Endodermal cell (in vitro differentiated cells): ENCODE measurements at regions not wholly inside any gene's neighbourhood (a gene's known extent, or its start where the extent isn't known, plus 50 kb on each side); places are given as distances from the start of the nearest gene placed in this dataset.

Source experiments
- DNase-seq: peaks from one replicate; pipeline ENCODE4 v3.0.0-alpha.2; 2017
- H3K27ac ChIP-seq: 2 replicates; pipeline ENCODE4 v1.5.1; 2013; ENCODE audit warnings: mild to moderate bottlenecking, low read depth, low read length, moderate library complexity
- H3K27me3 ChIP-seq: 2 replicates; pipeline ENCODE4 v1.6.1; 2013; ENCODE audit warnings: mild to moderate bottlenecking, low read length, moderate library complexity; ENCODE audit not compliant: insufficient read depth, control insufficient read depth, poor library complexity, severe bottlenecking
- H3K36me3 ChIP-seq: 2 replicates; pipeline ENCODE4 v1.7.0; 2013; ENCODE audit warnings: mild to moderate bottlenecking, low read length, moderate library complexity; ENCODE audit not compliant: control insufficient read depth, insufficient read depth
- H3K4me1 ChIP-seq: one replicate; pipeline ENCODE4 v1.7.0; 2013; ENCODE audit warnings: low read length; ENCODE audit not compliant: control insufficient read depth, insufficient read depth
- H3K4me3 ChIP-seq: 2 replicates; pipeline ENCODE4 v1.5.1; 2013; ENCODE audit warnings: mild to moderate bottlenecking, low read length, moderate library complexity
- H3K9ac ChIP-seq: 2 replicates; pipeline ENCODE4 v1.6.1; 2013; ENCODE audit warnings: mild to moderate bottlenecking, low read length, moderate library complexity; ENCODE audit not compliant: poor library complexity, severe bottlenecking; ENCODE audit errors: extremely low read depth
- H3K9me3 ChIP-seq: 2 replicates; pipeline ENCODE4 v1.6.1; 2013; ENCODE audit warnings: mild to moderate bottlenecking, low read length, moderate library complexity; ENCODE audit not compliant: control insufficient read depth
- H3K27ac Mint-ChIP-seq: 2 replicates; pipeline ENCODE4 v1.8.0; 2020; ENCODE audit warnings: mixed read lengths
- H3K27me3 Mint-ChIP-seq: 2 replicates; pipeline ENCODE4 v1.8.0; 2021; ENCODE audit warnings: mild to moderate bottlenecking, mixed read lengths; ENCODE audit not compliant: insufficient read depth
- H3K36me3 Mint-ChIP-seq: 2 replicates; pipeline ENCODE4 v1.8.0; 2020; ENCODE audit warnings: low read depth, mixed read lengths
- H3K4me1 Mint-ChIP-seq: 2 replicates; pipeline ENCODE4 v1.8.0; 2020; ENCODE audit warnings: mixed read lengths
- H3K4me3 Mint-ChIP-seq: 2 replicates; pipeline ENCODE4 v1.8.0; 2020; ENCODE audit warnings: mild to moderate bottlenecking, moderate library complexity, mixed read lengths
- H3K9me3 Mint-ChIP-seq: 2 replicates; pipeline ENCODE4 v1.8.0; 2020; ENCODE audit warnings: mild to moderate bottlenecking, mixed read lengths
- WGBS, 2 experiments: methylation state at CpG; one replicate each; pipeline versions ENCODE4 v1.1.5 to v1.1.7; 2013; ENCODE audit warnings: missing lambda C conversion rate in 2 of 2, mixed read lengths in 1 of 2; ENCODE audit not compliant: insufficient coverage in 1 of 2, insufficient read length in 1 of 2; 5-methylcytosine and 5-hydroxymethylcytosine counted together
- TF ChIP-seq, protein P1 (sequence below): fragments of 200-600 bp; sonication (generic); conservative IDR thresholded peaks from 2 replicates; pipeline ENCODE4 v1.5.0; 2021; ENCODE audit warnings: antibody characterized with exemption, mild to moderate bottlenecking

DNA sequence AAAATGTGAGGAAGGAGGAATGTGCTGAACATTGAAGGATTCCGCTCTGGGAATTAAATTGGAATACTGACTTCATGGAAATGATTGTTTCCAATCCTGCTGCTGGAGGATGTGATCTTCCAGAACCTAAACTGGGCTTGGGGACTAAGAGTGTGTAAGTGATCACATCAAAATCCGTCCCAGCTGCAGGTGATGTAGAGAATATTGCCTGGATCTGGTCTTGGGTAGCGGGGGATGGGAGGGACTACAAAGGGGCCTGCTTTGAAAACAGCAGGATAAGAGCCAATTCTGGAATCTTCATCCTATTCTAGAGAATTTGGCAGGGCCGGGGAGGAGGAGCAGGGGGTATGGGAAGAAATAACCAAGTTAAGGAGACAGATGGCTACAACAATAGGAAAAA lies 552.2 kb upstream of the FZD8 start:
- H3K27ac ChIP-seq: no peak overlapping the region
- H3K36me3 ChIP-seq: no peaks in the 10 kb centered on the region
- no peaks in the 10 kb centered on the region for H3K27me3 Mint-ChIP-seq
- no peaks in the 10 kb centered on the region for H3K4me1 ChIP-seq
- no peak overlapping the region for H3K4me3 Mint-ChIP-seq
- peaks cover 33% of the 10 kb centered on the region for H3K9me3 ChIP-seq
- 89 to 94% methylated on average over 2 to 4 of the region's 4 CpGs for WGBS, 2 experiments
- no peak overlapping the region for H3K4me3 ChIP-seq
- peaks cover 6% of the 10 kb centered on the region for H3K36me3 Mint-ChIP-seq
- no peak for DNase-seq
- H3K27ac Mint-ChIP-seq: no peak overlapping the region
- H3K27me3 ChIP-seq: no peaks in the 10 kb centered on the region
- no peak overlapping the region for H3K9ac ChIP-seq
- TF ChIP-seq, protein P1, sequence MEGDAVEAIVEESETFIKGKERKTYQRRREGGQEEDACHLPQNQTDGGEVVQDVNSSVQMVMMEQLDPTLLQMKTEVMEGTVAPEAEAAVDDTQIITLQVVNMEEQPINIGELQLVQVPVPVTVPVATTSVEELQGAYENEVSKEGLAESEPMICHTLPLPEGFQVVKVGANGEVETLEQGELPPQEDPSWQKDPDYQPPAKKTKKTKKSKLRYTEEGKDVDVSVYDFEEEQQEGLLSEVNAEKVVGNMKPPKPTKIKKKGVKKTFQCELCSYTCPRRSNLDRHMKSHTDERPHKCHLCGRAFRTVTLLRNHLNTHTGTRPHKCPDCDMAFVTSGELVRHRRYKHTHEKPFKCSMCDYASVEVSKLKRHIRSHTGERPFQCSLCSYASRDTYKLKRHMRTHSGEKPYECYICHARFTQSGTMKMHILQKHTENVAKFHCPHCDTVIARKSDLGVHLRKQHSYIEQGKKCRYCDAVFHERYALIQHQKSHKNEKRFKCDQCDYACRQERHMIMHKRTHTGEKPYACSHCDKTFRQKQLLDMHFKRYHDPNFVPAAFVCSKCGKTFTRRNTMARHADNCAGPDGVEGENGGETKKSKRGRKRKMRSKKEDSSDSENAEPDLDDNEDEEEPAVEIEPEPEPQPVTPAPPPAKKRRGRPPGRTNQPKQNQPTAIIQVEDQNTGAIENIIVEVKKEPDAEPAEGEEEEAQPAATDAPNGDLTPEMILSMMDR: no peak
- peaks cover 49% of the 10 kb centered on the region for H3K9me3 Mint-ChIP-seq
- H3K4me1 Mint-ChIP-seq: peaks cover 14% of the 10 kb centered on the region

DNA sequence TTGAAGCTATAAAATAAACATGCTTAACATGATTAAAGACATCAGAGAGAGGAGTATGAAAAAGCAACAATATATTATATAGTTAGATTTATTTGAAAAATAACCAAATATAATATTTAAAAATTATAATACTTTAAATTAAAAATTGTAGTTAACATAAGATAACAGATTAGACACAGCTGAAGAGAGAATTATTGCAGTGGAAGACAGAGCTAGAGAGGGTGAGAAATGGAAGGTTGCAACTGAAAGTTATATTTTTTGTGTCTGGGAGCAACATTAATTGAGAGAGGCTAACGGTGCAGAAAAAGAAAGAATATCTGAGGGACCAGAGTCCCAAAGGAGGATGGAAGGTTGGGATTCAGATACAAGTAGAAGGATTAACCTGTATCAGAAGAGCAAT lies 548.9 kb upstream of the FZD8 start:
- H3K9me3 Mint-ChIP-seq: peaks cover 26% of the 10 kb centered on the region
- no peak for DNase-seq
- peaks cover 6% of the 10 kb centered on the region for H3K36me3 Mint-ChIP-seq
- no peak overlapping the region for H3K27ac Mint-ChIP-seq
- no peaks in the 10 kb centered on the region for H3K27me3 Mint-ChIP-seq
- TF ChIP-seq, protein P1: no peak
- no peak overlapping the region for H3K4me3 ChIP-seq
- H3K4me1 ChIP-seq: no peaks in the 10 kb centered on the region
- H3K27me3 ChIP-seq: no peaks in the 10 kb centered on the region
- 67 to 90% methylated on average over 1 of the region's 1 CpG for WGBS, 2 experiments
- no peak overlapping the region for H3K27ac ChIP-seq
- no peak overlapping the region for H3K4me3 Mint-ChIP-seq
- H3K9ac ChIP-seq: no peak overlapping the region
- no peaks in the 10 kb centered on the region for H3K36me3 ChIP-seq
- peaks cover 19% of the 10 kb centered on the region for H3K9me3 ChIP-seq
- H3K4me1 Mint-ChIP-seq: peaks cover 24% of the 10 kb centered on the region

DNA sequence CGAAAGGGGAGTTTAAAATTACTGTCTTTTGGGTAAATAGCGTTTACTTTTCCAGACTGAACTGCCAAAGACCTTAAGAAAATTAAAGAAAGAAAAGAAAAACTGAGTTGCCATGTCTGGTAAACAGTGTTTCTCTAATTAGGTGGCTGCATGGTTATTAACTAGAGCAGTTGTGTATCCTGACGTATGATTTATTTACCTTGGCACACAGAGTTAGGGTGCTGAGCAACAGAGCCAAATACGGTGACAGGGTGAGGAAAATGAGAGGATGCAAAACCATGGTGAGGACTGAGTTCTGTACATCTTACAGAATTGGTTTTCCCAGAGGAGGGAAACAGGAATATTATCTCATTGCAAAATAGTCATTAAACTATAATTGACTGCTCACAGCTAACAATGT lies 546.4 kb upstream of the FZD8 start:
- H3K4me3 Mint-ChIP-seq: no peak overlapping the region
- no peak overlapping the region for H3K27ac Mint-ChIP-seq
- no peaks in the 10 kb centered on the region for H3K36me3 ChIP-seq
- H3K27ac ChIP-seq: no peak overlapping the region
- 87 to 89% methylated on average over 3 to 4 of the region's 4 CpGs for WGBS, 2 experiments
- peaks cover 22% of the 10 kb centered on the region for H3K9me3 Mint-ChIP-seq
- H3K4me1 Mint-ChIP-seq: peaks cover 16% of the 10 kb centered on the region
- H3K36me3 Mint-ChIP-seq: peaks cover 6% of the 10 kb centered on the region
- no peak overlapping the region for H3K4me3 ChIP-seq
- H3K9me3 ChIP-seq: peaks cover 18% of the 10 kb centered on the region
- no peaks in the 10 kb centered on the region for H3K27me3 Mint-ChIP-seq
- H3K9ac ChIP-seq: no peak overlapping the region
- TF ChIP-seq, protein P1: no peak
- H3K4me1 ChIP-seq: no peaks in the 10 kb centered on the region
- H3K27me3 ChIP-seq: no peaks in the 10 kb centered on the region
- no peak for DNase-seq
